WTC11 (cell line): ENCODE measurements at regions not wholly inside any gene's neighbourhood (a gene's known extent, or its start where the extent isn't known, plus 50 kb on each side); places are given as distances from the start of the nearest gene placed in this dataset.

Experiments used
- ATAC-seq: fragments of 200-7000 bp; cut with Tn5 transposase; 2 replicates; pipeline ENCODE4 v1.10.0; 2021; ENCODE audit warnings: mild to moderate bottlenecking, moderate library complexity
- CTCF ChIA-PET: fragments of 300-600 bp; sonication (Branson Sonifier 250); formaldehyde crosslinking; loops from one replicate; lab custom pipeline; 2021; ENCODE audit warnings: antibody characterized with exemption; lab: Charles Lee
- POLR2A ChIA-PET: fragments of 350-600 bp; sonication (Branson Sonifier 250); formaldehyde crosslinking; loops from one replicate; lab custom pipeline; 2021; ENCODE audit warnings: antibody characterized with exemption; lab: Charles Lee
- DNase-seq: peaks from one replicate; pipeline ENCODE4 v3.0.0; 2021; ENCODE audit warnings: low spot score
- H3K27ac Mint-ChIP-seq: 2 replicates; pipeline ENCODE4 v1.8.0; 2021; ENCODE audit warnings: mixed read lengths
- H3K27me3 Mint-ChIP-seq: 2 replicates; pipeline ENCODE4 v1.8.0; 2021; ENCODE audit warnings: low read depth, mild to moderate bottlenecking, moderate library complexity, mixed read lengths
- H3K36me3 Mint-ChIP-seq: 2 replicates; pipeline ENCODE4 v1.8.0; 2021; ENCODE audit warnings: mixed read lengths
- H3K4me1 Mint-ChIP-seq: 2 replicates; pipeline ENCODE4 v1.8.0; 2022; ENCODE audit warnings: mixed read lengths
- H3K4me3 Mint-ChIP-seq: 2 replicates; pipeline ENCODE4 v1.8.0; 2021; ENCODE audit warnings: mild to moderate bottlenecking, moderate library complexity, mixed read lengths
- H3K9me3 Mint-ChIP-seq: 2 replicates; pipeline ENCODE4 v1.8.0; 2021; ENCODE audit warnings: mixed read lengths
- ATF3 ChIP-seq: sonication (generic); formaldehyde crosslinking; conservative IDR thresholded peaks from 2 replicates; pipeline ENCODE4 v1.8.1; 2022; ENCODE audit warnings: mild to moderate bottlenecking, missing genetic modification reagents
- CTCF ChIP-seq: fragments of 200-600 bp; IDR thresholded peaks from 2 replicates; pipeline ENCODE4 v1.8.0; 2022; ENCODE audit warnings: antibody characterized with exemption
- EMX1 ChIP-seq: fragments of 250-450 bp; sonication (Bioruptor Pico); IDR thresholded peaks from 2 replicates; pipeline ENCODE4 v1.8.0; 2021; ENCODE audit warnings: mild to moderate bottlenecking
- ETV6 ChIP-seq: sonication (generic); formaldehyde crosslinking; IDR thresholded peaks from 2 replicates; pipeline ENCODE4 v1.8.1; 2022; ENCODE audit warnings: mild to moderate bottlenecking, missing genetic modification reagents
- FOXJ3 ChIP-seq: sonication (generic); formaldehyde crosslinking; IDR thresholded peaks from 2 replicates; pipeline ENCODE4 v1.9.0; 2021; ENCODE audit warnings: missing genetic modification reagents, mild to moderate bottlenecking, borderline replicate concordance
- HMGXB4 ChIP-seq: sonication (generic); formaldehyde crosslinking; IDR thresholded peaks from 2 replicates; pipeline ENCODE4 v1.8.1; 2023; ENCODE audit warnings: mild to moderate bottlenecking, moderate library complexity, missing genetic modification reagents
- JUN ChIP-seq: sonication (generic); formaldehyde crosslinking; IDR thresholded peaks from 2 replicates; pipeline ENCODE4 v1.8.0; 2023; ENCODE audit warnings: mild to moderate bottlenecking, missing genetic modification reagents
- PRRX2 ChIP-seq: fragments of 250-450 bp; sonication (Bioruptor Pico); IDR thresholded peaks from 2 replicates; pipeline ENCODE4 v1.8.0; 2021; ENCODE audit warnings: mild to moderate bottlenecking
- RORB ChIP-seq: fragments of 250-450 bp; sonication (Bioruptor Pico); IDR thresholded peaks from 2 replicates; pipeline ENCODE4 v1.9.0; 2021; ENCODE audit warnings: mild to moderate bottlenecking
- TCF7 ChIP-seq: sonication (generic); formaldehyde crosslinking; IDR thresholded peaks from 2 replicates; pipeline ENCODE4 v1.8.0; 2022; ENCODE audit warnings: mild to moderate bottlenecking, low read depth, missing genetic modification reagents, moderate library complexity
- TEAD4 ChIP-seq: sonication (generic); formaldehyde crosslinking; IDR thresholded peaks from 2 replicates; pipeline ENCODE4 v1.8.0; 2022; ENCODE audit warnings: mild to moderate bottlenecking, missing genetic modification reagents
- USF2 ChIP-seq: sonication (generic); formaldehyde crosslinking; IDR thresholded peaks from 2 replicates; pipeline ENCODE4 v1.8.1; 2023; ENCODE audit warnings: mild to moderate bottlenecking, missing genetic modification reagents, moderate library complexity
- ZNF263 ChIP-seq: sonication (generic); formaldehyde crosslinking; IDR thresholded peaks from 2 replicates; pipeline ENCODE4 v1.8.1; 2022; ENCODE audit warnings: low read depth, mild to moderate bottlenecking, moderate library complexity, missing genetic modification reagents
- ZNF512 ChIP-seq: sonication (generic); formaldehyde crosslinking; IDR thresholded peaks from 2 replicates; pipeline ENCODE4 v1.8.1; 2022; ENCODE audit warnings: missing genetic modification reagents, borderline replicate concordance
- TF ChIP-seq, protein P1 (sequence below): fragments of 250-450 bp; sonication (Bioruptor Pico); IDR thresholded peaks from 2 replicates; pipeline ENCODE4 v1.9.0; 2021; ENCODE audit warnings: moderate library complexity, mild to moderate bottlenecking, inconsistent platforms, borderline replicate concordance
- TF ChIP-seq, protein P2 (sequence below): sonication (generic); formaldehyde crosslinking; IDR thresholded peaks from 2 replicates; pipeline ENCODE4 v1.8.0; 2022; ENCODE audit warnings: mild to moderate bottlenecking, missing genetic modification reagents
- TF ChIP-seq, protein P3 (sequence below): sonication (generic); formaldehyde crosslinking; IDR thresholded peaks from 2 replicates; pipeline ENCODE4 v1.8.1; 2023; ENCODE audit warnings: mild to moderate bottlenecking, missing genetic modification reagents
- TF ChIP-seq, protein P4 (sequence below): fragments of 250-450 bp; sonication (Bioruptor Pico); IDR thresholded peaks from 2 replicates; pipeline ENCODE4 v1.8.0; 2021; ENCODE audit warnings: mild to moderate bottlenecking

- TF ChIP-seq HMGXB4 (CRISPR knock-in tag) (no peak), PRRX2 (no peak), ATF3 (CRISPR knock-in tag) (no peak), EMX1 (CRISPR knock-in tag) (no peak), RORB (CRISPR knock-in tag) (no peak), JUN (no peak), USF2 (CRISPR knock-in tag) (no peak), TEAD4 (CRISPR knock-in tag) (no peak), TCF7 (CRISPR knock-in tag) (no peak), ZNF512 (CRISPR knock-in tag) (no peak), FOXJ3 (no peak), CTCF (no peak), ETV6 (CRISPR knock-in tag) (no peak), ZNF263 (CRISPR knock-in tag) (no peak)
- TF ChIP-seq, protein P1, sequence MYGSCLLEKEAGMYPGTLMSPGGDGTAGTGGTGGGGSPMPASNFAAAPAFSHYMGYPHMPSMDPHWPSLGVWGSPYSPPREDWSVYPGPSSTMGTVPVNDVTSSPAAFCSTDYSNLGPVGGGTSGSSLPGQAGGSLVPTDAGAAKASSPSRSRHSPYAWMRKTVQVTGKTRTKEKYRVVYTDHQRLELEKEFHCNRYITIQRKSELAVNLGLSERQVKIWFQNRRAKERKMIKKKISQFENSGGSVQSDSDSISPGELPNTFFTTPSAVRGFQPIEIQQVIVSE, result no peak
- TF ChIP-seq, protein P2, sequence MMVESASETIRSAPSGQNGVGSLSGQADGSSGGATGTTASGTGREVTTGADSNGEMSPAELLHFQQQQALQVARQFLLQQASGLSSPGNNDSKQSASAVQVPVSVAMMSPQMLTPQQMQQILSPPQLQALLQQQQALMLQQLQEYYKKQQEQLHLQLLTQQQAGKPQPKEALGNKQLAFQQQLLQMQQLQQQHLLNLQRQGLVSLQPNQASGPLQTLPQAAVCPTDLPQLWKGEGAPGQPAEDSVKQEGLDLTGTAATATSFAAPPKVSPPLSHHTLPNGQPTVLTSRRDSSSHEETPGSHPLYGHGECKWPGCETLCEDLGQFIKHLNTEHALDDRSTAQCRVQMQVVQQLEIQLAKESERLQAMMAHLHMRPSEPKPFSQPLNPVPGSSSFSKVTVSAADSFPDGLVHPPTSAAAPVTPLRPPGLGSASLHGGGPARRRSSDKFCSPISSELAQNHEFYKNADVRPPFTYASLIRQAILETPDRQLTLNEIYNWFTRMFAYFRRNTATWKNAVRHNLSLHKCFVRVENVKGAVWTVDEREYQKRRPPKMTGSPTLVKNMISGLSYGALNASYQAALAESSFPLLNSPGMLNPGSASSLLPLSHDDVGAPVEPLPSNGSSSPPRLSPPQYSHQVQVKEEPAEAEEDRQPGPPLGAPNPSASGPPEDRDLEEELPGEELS (CRISPR knock-in tag), result no peak
- TF ChIP-seq, protein P3, sequence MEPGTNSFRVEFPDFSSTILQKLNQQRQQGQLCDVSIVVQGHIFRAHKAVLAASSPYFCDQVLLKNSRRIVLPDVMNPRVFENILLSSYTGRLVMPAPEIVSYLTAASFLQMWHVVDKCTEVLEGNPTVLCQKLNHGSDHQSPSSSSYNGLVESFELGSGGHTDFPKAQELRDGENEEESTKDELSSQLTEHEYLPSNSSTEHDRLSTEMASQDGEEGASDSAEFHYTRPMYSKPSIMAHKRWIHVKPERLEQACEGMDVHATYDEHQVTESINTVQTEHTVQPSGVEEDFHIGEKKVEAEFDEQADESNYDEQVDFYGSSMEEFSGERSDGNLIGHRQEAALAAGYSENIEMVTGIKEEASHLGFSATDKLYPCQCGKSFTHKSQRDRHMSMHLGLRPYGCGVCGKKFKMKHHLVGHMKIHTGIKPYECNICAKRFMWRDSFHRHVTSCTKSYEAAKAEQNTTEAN (CRISPR knock-in tag), result no peak
- TF ChIP-seq, protein P4, sequence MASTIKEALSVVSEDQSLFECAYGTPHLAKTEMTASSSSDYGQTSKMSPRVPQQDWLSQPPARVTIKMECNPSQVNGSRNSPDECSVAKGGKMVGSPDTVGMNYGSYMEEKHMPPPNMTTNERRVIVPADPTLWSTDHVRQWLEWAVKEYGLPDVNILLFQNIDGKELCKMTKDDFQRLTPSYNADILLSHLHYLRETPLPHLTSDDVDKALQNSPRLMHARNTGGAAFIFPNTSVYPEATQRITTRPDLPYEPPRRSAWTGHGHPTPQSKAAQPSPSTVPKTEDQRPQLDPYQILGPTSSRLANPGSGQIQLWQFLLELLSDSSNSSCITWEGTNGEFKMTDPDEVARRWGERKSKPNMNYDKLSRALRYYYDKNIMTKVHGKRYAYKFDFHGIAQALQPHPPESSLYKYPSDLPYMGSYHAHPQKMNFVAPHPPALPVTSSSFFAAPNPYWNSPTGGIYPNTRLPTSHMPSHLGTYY (CRISPR knock-in tag), result no peak
- Mint-ChIP-seq H3K4me3 (no peak overlapping the region), H3K27ac (no peak overlapping the region), H3K27me3 (peaks cover under 1% of the 10 kb centered on the region; the same call in 1 of the 2 replicates), H3K9me3 (peaks cover 39% of the 10 kb centered on the region), H3K36me3 (peaks cover 21% of the 10 kb centered on the region), H3K4me1 (no peaks in the 10 kb centered on the region)
- no peak for ATAC-seq
- ChIA-PET CTCF (no interaction called here), POLR2A (no interaction called here)
- no peak for DNase-seq
Observed at GRCh38 chr18:10361660-10362059, 92.8 kb upstream of the APCDD1 start.
